ENCODE measurements at regions not wholly inside any gene's neighbourhood (a gene's known extent, or its start where the extent isn't known, plus 50 kb on each side); places are given as distances from the start of the nearest gene placed in this dataset.
"Not testable (repeated sequence)": the region's sequence is repeated elsewhere in the genome, so short reads cannot be mapped to it uniquely, and the experiment has no call there.

- not testable (repeated sequence) for DNase-seq (ENCODE audit: low read depth in 2 of 2)
Measured at GRCh38 chr9:104195142-104195541, 101.0 kb downstream of the SMC2 start.

GRCh38 chr9:104200456-104200994, 106.4 kb downstream of the SMC2 start:
- no peak for DNase-seq (ENCODE audit: low read depth in 2 of 2)

- no peak for DNase-seq (ENCODE audit: low read depth in 2 of 2)
Measured at GRCh38 chr9:104206766-104207165, 112.7 kb downstream of the SMC2 start.

GRCh38 chr9:104209387-104209786, 115.3 kb downstream of the SMC2 start:
- DNase-seq (ENCODE audit: low read depth in 2 of 2): no peak

GRCh38 chr9:104227108-104227507, 133.0 kb downstream of the SMC2 start:
- DNase-seq (ENCODE audit: low read depth in 2 of 2): peak in 1 of 2 experiments; percentile 8

DNA sequence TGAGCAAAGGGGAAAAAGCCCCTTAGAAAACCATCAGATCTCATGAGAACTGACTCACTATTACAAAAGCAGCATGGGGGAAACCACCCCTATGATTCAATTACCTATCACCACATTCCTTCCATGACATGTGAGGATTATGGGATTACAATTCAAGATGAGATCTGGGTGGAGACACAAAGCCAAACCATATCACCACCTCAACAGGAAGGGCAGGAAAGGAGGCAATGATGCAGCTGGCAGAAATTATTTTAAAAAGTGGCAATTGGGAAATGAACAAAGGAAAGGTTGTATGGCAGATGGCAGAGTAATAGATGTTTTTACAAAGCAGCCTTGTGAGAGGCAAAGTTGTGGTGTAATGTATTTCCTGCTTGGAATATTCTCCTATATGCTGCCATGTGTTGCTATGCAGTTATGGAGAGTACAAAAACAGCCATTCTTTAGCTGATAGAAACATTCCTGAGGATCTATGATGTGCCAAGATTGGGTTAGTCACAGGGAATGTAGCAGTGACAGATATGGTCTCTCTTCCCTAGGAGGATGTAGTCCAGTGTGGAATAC, 138.8 kb downstream of the SMC2 start:
- DNase-seq (ENCODE audit: low read depth in 2 of 2): peak; percentile 14 to 15

DNA sequence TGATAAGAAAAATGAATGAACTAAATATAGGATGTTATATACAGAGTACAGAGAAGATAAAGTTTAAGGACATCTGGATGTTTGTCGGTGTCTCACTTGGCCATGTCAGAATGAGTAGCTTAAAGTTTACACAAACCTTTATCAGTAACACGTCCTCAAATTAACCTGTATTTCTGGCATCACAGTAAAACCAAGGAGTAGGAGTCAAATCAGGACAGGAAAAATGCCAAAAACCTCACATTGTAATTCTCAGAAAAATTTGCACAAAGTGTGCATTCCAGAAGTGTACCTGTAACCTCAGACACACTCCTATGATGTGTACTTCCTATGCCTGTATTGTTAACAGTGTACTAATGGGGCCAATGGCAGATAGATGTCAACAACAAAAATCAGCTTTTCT, 139.3 kb downstream of the SMC2 start:
- DNase-seq (ENCODE audit: low read depth in 2 of 2): no peak

- DNase-seq (ENCODE audit: low read depth in 2 of 2): not testable (repeated sequence)
Measured at GRCh38 chr9:104234632-104235337, 140.7 kb downstream of the SMC2 start.

DNA sequence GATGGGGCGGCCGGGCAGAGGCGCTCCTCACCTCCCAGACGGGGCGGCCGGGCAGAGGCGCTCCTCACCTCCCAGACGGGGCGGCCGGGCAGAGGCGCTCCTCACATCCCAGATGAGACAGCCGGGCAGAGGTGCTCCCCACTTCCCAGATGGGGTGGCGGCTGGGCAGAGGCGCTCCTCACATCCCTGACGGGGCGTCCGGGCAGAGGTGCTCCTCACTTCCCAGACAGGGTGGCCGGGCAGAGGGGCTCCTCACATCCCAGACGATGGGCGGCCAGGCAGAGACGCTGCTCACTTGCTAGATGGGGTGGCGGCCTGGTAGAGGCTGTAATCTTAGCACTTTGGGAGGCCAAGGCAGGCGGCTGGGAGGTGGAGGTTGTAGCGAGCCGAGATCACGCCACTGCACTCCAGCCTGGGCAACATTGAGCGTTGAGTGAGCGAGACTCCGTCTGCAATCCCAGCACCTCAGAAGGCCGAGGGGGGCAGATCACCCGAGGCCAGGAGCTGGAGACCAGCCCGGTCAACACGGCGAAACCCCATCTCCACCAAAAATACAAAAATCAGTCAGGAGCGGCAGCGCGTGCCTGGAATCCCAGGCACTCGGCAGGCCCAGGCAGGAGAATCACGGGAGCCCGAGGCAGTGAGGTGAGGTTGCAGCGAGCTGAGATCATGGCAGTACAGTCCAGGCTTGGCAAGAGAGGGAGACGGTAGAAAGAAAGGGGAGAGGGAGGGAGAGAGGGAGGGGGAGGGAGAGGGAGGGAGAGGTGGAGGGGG, 141.4 kb downstream of the SMC2 start:
- DNase-seq (ENCODE audit: low read depth in 2 of 2): not testable (repeated sequence)

DNA sequence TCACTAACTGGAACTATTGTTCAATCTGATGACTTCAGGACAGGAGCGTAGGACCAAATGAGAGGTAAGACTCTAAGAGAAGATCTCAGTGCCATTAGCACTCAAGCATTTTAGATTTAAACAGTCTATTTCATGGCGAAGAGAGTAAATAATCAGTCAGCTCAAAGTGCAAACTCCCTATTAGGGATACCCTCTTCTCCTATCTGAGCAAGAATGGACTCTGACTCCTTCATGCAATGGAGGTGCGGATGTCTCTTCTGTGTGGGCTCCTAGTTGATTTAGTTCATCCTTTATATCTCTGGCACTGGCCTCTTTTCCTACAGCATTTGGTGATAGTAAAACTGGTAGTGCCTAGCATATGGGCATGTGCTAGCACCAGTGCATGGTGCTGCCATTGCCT, 144.6 kb downstream of the SMC2 start:
- no peak for DNase-seq (ENCODE audit: low read depth in 2 of 2)

GRCh38 chr9:104240890-104241289, 146.8 kb downstream of the SMC2 start:
- no peak for DNase-seq (ENCODE audit: low read depth in 2 of 2)

DNA sequence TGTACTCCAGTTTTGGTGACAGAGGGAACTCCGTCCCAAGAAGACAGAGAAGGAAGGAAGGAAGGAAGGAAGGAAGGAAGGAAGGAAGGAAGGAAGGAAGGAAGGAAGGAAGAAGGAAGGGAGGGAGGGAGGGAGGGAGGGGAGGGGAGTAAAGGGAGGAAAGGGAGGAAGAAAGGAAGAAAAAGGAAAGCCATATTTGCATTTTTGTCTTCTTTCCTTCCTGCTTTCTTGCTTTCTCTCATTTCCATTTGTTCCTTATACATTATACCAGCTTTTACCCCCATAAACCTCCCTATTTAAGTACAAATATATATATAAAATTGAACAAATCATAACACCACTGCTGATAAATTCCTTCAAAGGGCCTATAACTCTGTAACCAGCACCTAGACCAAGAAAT, 151.8 kb downstream of the SMC2 start:
- DNase-seq (ENCODE audit: low read depth in 2 of 2): no peak

DNA sequence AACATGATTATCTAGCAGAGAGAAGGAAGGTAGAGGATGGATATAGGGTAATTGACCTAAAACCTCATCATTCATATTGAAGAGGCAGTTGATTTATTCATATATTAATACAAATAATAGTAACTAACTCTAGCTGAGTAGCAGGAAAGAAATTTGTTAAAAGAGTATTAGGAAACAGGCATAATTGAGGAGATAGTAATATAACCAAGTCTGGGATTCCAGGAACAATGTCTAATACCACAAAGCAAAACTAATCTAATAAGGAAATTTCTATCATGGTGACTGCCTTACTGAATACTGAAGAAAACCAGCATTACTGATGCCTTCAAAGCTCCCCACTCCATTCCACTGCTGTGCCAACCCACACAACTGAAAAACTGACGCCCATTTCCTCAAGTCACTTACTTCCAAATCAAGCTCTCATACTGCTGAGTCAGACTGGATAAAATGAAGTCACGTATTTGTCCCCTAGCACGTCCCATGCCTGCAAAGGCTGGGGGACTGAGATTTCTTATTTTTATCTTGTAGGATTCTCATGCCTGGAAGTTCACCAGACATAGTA, 153.9 kb downstream of the SMC2 start:
- no peak for DNase-seq (ENCODE audit: low read depth in 2 of 2)

DNA sequence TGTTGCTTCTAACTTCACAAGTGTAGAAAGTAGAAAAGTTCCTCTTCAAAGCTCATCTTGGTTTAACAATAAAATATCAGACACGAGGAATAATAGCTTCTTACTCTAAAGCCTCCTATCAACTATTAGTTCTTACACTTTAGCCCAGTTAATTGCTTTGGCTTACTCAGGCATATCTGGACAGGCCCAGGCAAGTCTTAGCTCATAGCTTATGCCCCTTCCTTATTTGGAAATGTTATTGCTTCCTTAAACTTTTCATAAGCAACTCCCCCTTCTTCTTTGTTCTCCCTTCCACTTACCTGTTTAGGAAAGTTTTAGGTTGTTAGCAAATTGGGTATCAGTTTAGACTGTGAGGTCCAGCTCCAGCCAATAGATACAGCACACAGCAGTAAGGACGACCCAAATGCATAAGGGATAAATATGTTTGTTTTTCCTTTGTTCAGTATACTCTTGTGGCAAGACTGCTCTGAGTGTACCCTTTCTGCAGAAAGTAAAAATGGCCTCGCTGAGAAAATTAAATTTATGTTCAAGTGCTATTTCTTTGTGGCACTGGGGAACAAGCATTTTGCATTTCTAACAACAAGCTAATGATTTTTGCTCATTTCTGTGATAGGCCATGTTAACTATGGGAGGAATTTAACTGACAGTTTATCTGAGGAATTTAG, 162.1 kb downstream of the SMC2 start:
- DNase-seq (ENCODE audit: low read depth in 2 of 2): no peak

DNA sequence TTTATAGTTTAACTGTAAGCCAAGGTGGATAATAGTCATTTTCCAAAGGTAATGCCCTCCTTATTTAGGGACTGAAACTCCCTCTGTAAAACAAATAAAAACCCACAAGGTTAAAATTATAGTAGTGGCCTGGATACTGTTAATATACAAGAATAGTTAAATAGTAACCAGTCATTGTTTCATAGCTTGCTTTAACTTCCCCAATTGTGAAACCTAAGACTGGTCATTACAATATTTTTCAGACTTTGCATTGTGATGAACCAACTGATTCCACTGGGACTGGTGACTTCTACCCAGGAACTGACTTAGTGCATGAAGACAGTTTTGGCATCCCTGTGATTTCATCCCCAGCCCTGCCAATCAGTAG, 162.6 kb downstream of the SMC2 start:
- no peak for DNase-seq (ENCODE audit: low read depth in 2 of 2)

- no peak for DNase-seq (ENCODE audit: low read depth in 2 of 2)
Measured at GRCh38 chr9:104258296-104259011, 164.3 kb downstream of the SMC2 start.

GRCh38 chr9:104260004-104260403, 165.9 kb downstream of the SMC2 start:
- no peak for DNase-seq (ENCODE audit: low read depth in 2 of 2)

DNA sequence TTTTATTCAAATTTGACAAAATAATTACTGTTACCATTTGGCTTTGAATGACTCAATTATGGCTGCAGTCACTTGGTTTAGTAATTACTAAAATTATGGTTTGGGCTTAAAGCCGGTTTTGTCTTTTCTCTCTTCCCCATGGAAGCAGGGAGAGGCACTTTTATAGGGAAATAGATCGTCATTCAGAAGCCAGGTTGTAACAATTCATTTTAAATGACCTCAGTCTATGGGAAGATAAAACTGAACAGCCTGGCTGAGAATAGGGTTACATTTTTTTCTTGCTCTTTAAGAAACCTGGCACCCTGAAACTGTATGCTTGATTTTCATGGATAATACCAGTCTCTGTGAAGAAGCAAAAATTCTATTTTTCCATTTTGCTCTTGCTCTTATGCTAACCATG, 169.8 kb downstream of the SMC2 start:
- no peak for DNase-seq (ENCODE audit: low read depth in 2 of 2)

GRCh38 chr9:104264431-104264830, 170.3 kb downstream of the SMC2 start:
- no peak for DNase-seq (ENCODE audit: low read depth in 2 of 2)

DNA sequence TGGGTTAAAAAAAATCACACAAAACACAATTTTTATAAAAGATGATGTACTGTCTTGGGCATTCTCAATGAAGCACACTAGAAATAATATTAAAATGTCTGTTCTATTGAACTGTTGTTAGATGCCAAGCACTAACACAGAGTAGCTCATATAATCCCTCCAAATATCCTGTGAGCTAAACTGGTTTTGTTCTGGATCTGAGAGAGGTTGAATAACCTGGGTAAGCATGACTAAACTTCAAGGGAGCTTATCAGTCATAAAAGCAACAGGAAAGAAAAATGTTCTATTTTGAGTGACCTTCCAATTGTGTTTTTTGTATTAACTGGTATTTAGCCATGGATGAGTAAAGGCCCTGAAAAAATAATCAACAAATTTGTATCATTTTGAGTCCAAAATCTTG, 175.3 kb downstream of the SMC2 start:
- no peak for DNase-seq (ENCODE audit: low read depth in 2 of 2)

Measured in fibroblast of skin of left biceps (primary cell).